ENCODE measurements at regions not wholly inside any gene's neighbourhood (a gene's known extent, or its start where the extent isn't known, plus 50 kb on each side); places are given as distances from the start of the nearest gene placed in this dataset.

- Histone ChIP-seq H3K36me3 (ENCODE audit: insufficient read depth, low read length) (no peaks in the 10 kb centered on the region), H3K4me3 (ENCODE audit: low read length) (no peak overlapping the region), H3K9me2 (ENCODE audit: insufficient read depth, low read length) (no peaks in the 10 kb centered on the region), H3K4me2 (ENCODE audit: low read length) (no peak overlapping the region), H4K20me1 (ENCODE audit: insufficient read depth) (no peaks in the 10 kb centered on the region), H3K27ac (ENCODE audit: low read length) (no peak overlapping the region), H3K27me3 (ENCODE audit: insufficient read depth, low read depth, low read length) (no peaks in the 10 kb centered on the region), H3K9ac (ENCODE audit: low read length) (no peak overlapping the region), H2AFZ (ENCODE audit: low read depth, low read length) (no peak overlapping the region), H3K79me2 (replicated peaks; ENCODE audit: insufficient read depth, low read length) (no peaks in the 10 kb centered on the region), H3F3A (ENCODE audit: insufficient read depth, low read length, poor library complexity, severe bottlenecking) (no peaks in the 10 kb centered on the region), H3K9me3 (ENCODE audit: low read length) (no peaks in the 10 kb centered on the region)
- TF ChIP-seq MXI1 (conservative IDR thresholded peaks at IDR 0.05; ENCODE audit: poor library complexity, severe bottlenecking) (no peak), EP300 (conservative IDR thresholded peaks at IDR 0.05; ENCODE audit: poor library complexity, severe bottlenecking) (no peak)
Measured at GRCh38 chr1:68831281-68831680, 334.4 kb upstream of the DEPDC1 start.

DNA sequence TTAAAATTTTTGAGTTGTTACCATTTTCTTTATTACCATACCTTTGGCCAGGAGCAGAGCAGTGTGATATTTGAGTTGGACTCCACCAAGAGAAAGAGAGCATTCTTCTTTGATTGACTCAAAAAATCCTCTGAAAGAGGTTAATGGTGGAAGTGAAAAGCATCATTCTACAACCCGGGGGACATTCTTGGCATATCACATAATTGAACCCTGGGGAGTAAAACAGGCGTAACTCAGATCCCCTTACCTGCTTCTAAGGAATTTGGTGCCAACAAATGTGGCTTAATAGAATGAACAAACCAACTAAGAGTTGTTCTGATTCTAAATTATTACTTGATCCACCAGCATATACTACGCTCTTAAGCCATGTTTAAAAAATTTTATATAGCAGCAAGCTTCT lies 351.1 kb upstream of the DEPDC1 start:
- H4K20me1 ChIP-seq (ENCODE audit: insufficient read depth): no peaks in the 10 kb centered on the region
- H3K4me3 ChIP-seq (ENCODE audit: low read length): no peak overlapping the region
- H3K9me2 ChIP-seq (ENCODE audit: insufficient read depth, low read length): no peaks in the 10 kb centered on the region
- no peak overlapping the region for H3K4me2 ChIP-seq (ENCODE audit: low read length)
- no peak overlapping the region for H3K27ac ChIP-seq (ENCODE audit: low read length)
- H3K79me2 ChIP-seq (replicated peaks; ENCODE audit: insufficient read depth, low read length): no peaks in the 10 kb centered on the region
- TF ChIP-seq SMC3 (conservative IDR thresholded peaks at IDR 0.05; ENCODE audit: poor library complexity) (no peak), POLR2AphosphoS5 (IDR thresholded peaks at IDR 0.05) (no peak), EP300 (conservative IDR thresholded peaks at IDR 0.05; ENCODE audit: poor library complexity, severe bottlenecking) (no peak), MXI1 (conservative IDR thresholded peaks at IDR 0.05; ENCODE audit: poor library complexity, severe bottlenecking) (no peak)
- no peaks in the 10 kb centered on the region for H3K9me3 ChIP-seq (ENCODE audit: low read length)
- H2AFZ ChIP-seq (ENCODE audit: low read depth, low read length): no peak overlapping the region
- H3K36me3 ChIP-seq (ENCODE audit: insufficient read depth, low read length): no peaks in the 10 kb centered on the region
- H3F3A ChIP-seq (ENCODE audit: insufficient read depth, low read length, poor library complexity, severe bottlenecking): no peaks in the 10 kb centered on the region
- H3K9ac ChIP-seq (ENCODE audit: low read length): no peak overlapping the region
- H3K27me3 ChIP-seq (ENCODE audit: insufficient read depth, low read depth, low read length): no peaks in the 10 kb centered on the region

GRCh38 chr1:68868606-68869005 lies 371.7 kb upstream of the DEPDC1 start:
- Histone ChIP-seq H2AFZ (ENCODE audit: low read depth, low read length) (no peak overlapping the region), H3K4me3 (ENCODE audit: low read length) (no peak overlapping the region), H3K9ac (ENCODE audit: low read length) (no peak overlapping the region), H3K9me2 (ENCODE audit: insufficient read depth, low read length) (no peaks in the 10 kb centered on the region), H3K9me3 (ENCODE audit: low read length) (peaks cover 9% of the 10 kb centered on the region), H3K36me3 (ENCODE audit: insufficient read depth, low read length) (no peaks in the 10 kb centered on the region), H3K27ac (ENCODE audit: low read length) (no peak overlapping the region), H4K20me1 (ENCODE audit: insufficient read depth) (no peaks in the 10 kb centered on the region), H3K4me2 (ENCODE audit: low read length) (no peak overlapping the region), H3K27me3 (ENCODE audit: insufficient read depth, low read depth, low read length) (no peaks in the 10 kb centered on the region), H3K79me2 (replicated peaks; ENCODE audit: insufficient read depth, low read length) (no peaks in the 10 kb centered on the region), H3F3A (ENCODE audit: insufficient read depth, low read length, poor library complexity, severe bottlenecking) (no peaks in the 10 kb centered on the region)
- TF ChIP-seq EP300 (conservative IDR thresholded peaks at IDR 0.05; ENCODE audit: poor library complexity, severe bottlenecking) (no peak), TAF1 (IDR thresholded peaks at IDR 0.05; ENCODE audit: low read depth) (no peak)

GRCh38 chr1:68873144-68873543 lies 376.3 kb upstream of the DEPDC1 start:
- no peak overlapping the region for H3K4me2 ChIP-seq (ENCODE audit: low read length)
- H2AFZ ChIP-seq (ENCODE audit: low read depth, low read length): no peak overlapping the region
- no peak for TF ChIP-seq REST (IDR thresholded peaks at IDR 0.05; ENCODE audit: borderline replicate concordance)
- no peak for TF ChIP-seq RAD21 (conservative IDR thresholded peaks at IDR 0.05)
- no peak for TF ChIP-seq EZH2 (IDR thresholded peaks at IDR 0.05; ENCODE audit: borderline replicate concordance, insufficient read depth, low read length, poor library complexity, severe bottlenecking)
- TF ChIP-seq EP300 (conservative IDR thresholded peaks at IDR 0.05; ENCODE audit: poor library complexity, severe bottlenecking): no peak
- TF ChIP-seq, protein P1, sequence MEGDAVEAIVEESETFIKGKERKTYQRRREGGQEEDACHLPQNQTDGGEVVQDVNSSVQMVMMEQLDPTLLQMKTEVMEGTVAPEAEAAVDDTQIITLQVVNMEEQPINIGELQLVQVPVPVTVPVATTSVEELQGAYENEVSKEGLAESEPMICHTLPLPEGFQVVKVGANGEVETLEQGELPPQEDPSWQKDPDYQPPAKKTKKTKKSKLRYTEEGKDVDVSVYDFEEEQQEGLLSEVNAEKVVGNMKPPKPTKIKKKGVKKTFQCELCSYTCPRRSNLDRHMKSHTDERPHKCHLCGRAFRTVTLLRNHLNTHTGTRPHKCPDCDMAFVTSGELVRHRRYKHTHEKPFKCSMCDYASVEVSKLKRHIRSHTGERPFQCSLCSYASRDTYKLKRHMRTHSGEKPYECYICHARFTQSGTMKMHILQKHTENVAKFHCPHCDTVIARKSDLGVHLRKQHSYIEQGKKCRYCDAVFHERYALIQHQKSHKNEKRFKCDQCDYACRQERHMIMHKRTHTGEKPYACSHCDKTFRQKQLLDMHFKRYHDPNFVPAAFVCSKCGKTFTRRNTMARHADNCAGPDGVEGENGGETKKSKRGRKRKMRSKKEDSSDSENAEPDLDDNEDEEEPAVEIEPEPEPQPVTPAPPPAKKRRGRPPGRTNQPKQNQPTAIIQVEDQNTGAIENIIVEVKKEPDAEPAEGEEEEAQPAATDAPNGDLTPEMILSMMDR (IDR thresholded peaks at IDR 0.05; ENCODE audit: poor library complexity, severe bottlenecking): no peak
- TF ChIP-seq MXI1 (conservative IDR thresholded peaks at IDR 0.05; ENCODE audit: poor library complexity, severe bottlenecking): no peak
- no peak for TF ChIP-seq SMC3 (conservative IDR thresholded peaks at IDR 0.05; ENCODE audit: poor library complexity)
- TF ChIP-seq TAF1 (IDR thresholded peaks at IDR 0.05; ENCODE audit: low read depth): no peak
- no peak for TF ChIP-seq POLR2AphosphoS5 (IDR thresholded peaks at IDR 0.05)

More at GRCh38 chr1:68873144-68873543, 376.3 kb upstream of the DEPDC1 start:
- no peaks in the 10 kb centered on the region for H3K27me3 ChIP-seq (ENCODE audit: insufficient read depth, low read depth, low read length)
- no peak overlapping the region for H3K27ac ChIP-seq (ENCODE audit: low read length)
- H4K20me1 ChIP-seq (ENCODE audit: insufficient read depth): no peaks in the 10 kb centered on the region
- no peaks in the 10 kb centered on the region for H3F3A ChIP-seq (ENCODE audit: insufficient read depth, low read length, poor library complexity, severe bottlenecking)
- peaks cover 13% of the 10 kb centered on the region for H3K9me3 ChIP-seq (ENCODE audit: low read length)
- H3K79me2 ChIP-seq (replicated peaks; ENCODE audit: insufficient read depth, low read length): no peaks in the 10 kb centered on the region
- H3K36me3 ChIP-seq (ENCODE audit: insufficient read depth, low read length): no peaks in the 10 kb centered on the region
- no peak overlapping the region for H3K4me3 ChIP-seq (ENCODE audit: low read length)
- no peak overlapping the region for H3K9ac ChIP-seq (ENCODE audit: low read length)
- no peaks in the 10 kb centered on the region for H3K9me2 ChIP-seq (ENCODE audit: insufficient read depth, low read length)
